Suppressor macrophage treated with lipopolysaccharide for 1 hour (primary cell): ENCODE measurements at regions not wholly inside any gene's neighbourhood (a gene's known extent, or its start where the extent isn't known, plus 50 kb on each side); places are given as distances from the start of the nearest gene placed in this dataset.

Experiments used
- DNase-seq, 3 donors: peaks; one replicate each; pipeline ENCODE4 v3.0.0-alpha.2; 2020 to 2022

DNA sequence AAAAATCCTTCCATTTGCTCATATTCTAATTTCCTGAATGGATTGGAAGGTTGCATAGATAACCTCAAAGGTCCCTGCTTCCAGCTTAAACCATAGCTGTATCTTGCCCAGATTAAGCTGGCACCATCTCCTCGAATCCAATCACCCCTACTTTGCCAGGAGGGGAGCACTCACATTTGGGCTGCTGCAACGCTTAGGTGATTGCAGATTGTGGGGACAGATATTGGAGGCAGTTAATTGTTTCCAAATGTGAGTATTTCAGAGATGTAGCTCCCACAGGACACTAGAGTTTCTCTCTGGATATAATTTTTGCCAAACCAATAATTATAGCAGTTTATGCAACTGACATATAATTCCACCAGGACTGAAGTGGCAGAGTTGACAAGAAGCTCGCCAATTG lies 53.5 kb upstream of the ACSL1 start:
- no peak for DNase-seq

DNA sequence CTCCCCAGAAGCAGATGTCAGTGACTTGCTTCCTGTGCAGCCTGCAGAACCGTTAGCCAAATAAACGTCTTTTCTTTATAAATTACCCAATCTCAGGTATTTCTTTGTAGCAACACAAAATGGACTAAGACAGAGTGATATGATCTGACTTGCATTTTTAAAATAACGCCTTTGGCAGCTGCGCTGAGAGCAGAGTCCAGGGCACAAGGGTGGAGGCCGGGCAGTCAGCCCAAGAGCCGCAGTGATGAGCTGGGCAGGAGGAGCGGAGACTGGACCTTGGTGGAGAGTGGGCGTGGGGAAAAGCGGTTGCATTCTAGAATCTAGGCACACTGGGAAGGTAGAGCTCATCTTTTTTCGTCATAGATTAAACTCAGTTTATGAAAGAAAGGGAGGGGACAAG lies 56.5 kb upstream of the ACSL1 start:
- DNase-seq, result no peak

DNA sequence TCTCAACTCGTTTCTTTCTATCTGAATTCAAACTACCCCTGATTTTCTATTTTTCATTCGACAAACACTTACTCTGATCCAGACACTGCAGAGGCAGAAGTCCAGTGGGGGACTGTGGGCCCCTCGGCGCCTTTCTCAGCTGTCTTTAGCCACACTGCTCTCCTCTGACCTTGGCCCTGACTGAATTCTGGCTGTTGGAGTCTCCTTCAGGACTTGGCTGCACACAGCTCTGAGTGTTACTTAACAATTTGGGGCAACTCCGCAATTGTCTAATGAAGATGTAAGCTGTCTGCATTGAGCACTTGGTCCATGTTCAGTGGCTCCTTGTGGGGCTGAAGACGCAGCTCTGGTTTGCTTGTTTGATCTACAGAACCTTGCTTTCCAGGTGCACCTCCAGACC lies 57.3 kb upstream of the ACSL1 start:
- no peak for DNase-seq

DNA sequence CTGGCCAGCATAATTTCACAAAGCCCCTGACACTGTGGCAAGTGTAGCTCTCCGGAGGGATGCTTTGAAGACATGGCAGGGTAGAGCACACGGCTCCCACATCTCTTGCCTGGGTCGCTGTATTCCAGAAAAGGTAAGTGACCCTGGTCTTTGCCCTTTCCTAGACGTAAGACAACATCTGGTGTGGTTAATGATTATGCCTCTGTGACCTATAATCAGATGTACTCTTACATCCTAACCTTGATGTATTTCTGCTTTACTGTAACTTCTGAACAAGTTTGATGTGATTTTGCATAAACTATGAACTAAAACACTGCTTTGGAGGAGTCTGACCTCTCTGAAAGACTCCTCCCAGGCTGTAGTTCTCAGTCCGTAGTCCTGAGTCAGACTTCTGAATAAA lies 59.1 kb upstream of the ACSL1 start:
- DNase-seq, result no peak

DNA sequence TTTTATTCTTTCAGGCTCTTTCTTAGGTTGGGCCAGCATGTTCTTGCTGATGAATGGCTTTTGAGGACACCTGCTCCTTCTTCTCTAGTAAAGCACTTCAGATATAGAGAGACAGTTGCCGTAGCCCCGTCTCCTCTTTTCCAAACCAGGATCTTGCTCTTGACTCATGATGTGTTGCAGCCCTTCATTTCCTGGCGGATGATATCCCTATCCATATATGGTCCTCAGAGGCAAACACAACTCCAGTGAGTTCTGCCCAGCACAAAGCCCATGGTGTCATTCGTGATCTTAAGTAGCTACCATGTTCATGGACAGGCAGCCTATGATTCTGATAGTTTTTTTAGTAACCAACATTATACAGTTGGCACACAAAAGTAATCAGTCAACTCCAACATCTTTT lies 59.8 kb upstream of the ACSL1 start:
- DNase-seq, result no peak

DNA sequence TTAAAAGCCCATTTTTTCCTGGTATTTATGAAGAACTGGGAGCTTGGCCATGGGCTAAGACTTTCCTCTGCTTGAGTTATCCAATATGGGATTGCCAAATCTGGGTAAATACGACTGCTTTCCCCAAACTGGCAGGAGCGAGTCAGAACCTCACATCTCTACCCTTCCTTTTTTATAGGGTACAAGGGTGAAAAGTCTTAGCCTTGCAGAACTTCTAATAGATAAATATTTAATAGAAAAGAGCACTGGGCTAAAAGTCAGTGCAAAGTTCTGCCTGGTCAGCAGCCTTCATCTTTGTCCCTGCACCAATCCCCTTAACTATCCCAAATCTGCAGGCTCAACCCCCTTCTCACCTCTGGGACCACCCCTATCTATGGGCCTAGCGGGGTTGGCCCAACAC lies 61.6 kb upstream of the ACSL1 start:
- peak; percentile 76 to 86 (median 80) for DNase-seq

DNA sequence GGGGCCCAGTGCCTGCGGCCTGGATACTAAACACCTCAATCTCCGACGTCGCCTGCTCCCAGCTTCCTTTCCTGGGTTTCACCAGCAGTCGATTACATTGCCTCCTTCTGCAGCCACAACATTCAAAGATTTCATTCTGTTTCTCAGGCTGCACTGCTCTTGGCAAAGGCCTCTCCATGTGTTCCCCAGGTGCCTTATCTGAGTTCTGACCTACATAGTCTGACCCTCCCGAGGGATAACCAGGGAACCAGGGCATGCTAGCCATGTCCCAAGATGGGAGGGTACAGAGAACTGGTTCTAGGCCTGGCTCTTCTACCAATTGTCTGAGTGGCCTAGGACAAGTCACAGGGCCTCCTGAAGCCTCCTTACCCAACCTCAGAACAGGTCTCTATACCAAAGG lies 62.2 kb upstream of the ACSL1 start:
- no peak for DNase-seq

DNA sequence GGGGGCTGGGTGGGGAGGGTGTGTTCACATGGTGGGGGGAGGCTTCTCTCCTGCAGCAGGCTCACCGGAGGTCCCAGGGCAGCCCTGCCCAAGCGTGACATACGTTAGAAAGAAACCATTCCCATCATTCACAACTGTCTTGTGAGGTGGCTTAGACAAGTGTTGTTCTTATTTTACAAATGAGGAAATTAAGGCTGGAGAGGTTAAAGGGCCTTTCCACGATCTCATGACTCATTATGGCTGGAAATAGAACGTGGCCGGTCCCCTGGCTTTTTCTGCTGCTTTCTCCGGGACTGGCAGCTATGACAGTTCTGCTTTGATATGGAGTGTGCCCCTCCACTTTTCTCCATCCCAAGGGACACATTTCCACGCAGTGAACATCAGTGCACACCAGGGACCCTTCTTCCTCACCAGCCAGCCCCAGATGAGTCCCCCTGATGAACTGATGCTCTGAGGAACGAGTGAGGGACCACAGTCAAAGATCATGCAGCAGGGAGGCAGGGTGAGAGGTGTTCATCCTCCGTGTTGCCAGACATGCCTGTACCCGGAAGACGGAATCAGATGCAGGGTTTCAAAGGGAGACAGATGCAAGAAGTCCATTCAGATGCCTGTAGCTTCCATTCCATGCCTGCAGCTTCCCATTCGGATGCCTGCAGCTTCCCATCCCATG lies 64.0 kb upstream of the ACSL1 start:
- peak; percentile 89 to 97 (median 94) for DNase-seq

DNA sequence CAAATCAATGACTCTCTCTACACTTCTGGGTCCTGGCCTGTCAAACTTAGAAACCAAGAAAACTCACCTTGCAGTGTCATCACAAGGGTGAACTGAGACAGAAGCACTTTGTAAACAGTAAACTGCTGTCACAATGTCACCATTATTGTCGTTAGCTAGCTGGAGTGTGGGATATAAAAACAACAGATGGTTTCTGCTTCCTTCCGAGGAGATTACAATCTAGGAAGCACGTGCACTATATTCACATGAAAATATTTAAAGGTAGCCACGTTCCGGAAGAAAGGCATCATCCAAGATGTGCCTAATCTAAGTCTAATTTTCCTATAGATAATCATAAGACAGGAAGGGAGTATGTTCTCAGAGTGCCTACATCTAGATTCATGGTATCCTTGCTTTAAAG lies 64.7 kb upstream of the ACSL1 start:
- no peak for DNase-seq

DNA sequence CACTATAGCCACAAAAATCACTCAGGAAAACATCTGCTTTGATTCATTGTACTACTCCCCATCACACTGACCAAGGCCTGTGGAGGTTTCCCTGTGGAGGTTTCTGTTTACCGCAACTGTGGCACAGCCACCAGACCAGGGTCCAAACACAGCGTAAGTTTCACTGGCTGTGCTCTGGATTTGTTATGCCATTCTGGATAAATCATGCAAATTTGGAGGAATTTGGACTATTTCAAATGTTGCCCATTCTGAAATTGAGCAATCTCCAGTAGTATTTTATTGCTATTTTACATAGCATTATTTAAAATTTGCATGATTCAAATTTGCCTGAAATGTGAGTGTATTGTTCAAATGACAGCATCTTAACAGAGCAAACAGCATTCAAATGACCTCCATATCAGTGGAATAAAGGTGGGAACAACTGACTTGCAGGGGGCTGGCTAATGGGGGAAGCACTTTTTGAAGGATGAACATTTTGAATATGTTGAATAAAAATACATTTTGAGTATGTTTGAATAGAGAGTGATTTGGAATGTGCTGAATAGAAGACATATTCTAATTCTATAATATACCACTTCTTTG lies 66.1 kb upstream of the ACSL1 start:
- DNase-seq, result peak; percentile 49 to 85 (median 54)

DNA sequence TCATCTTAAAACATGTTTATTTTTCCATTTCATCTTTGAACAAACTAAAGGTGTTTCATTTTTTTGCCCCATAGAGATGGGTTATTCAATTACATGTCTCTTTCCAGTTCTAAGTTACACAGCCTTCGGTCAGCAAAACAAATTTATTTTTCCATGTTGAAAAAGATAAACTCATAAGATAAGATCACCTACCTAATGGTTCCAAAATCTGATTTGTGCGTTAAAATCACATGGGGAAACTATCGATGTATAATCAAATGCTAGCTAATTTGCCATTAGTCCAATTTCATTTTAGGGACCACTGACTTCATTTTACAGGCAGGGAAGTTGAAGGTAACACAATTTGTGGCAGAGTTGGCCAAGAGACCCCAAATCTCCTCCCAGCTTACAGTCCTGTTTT lies 67.2 kb upstream of the ACSL1 start:
- DNase-seq, result no peak

DNA sequence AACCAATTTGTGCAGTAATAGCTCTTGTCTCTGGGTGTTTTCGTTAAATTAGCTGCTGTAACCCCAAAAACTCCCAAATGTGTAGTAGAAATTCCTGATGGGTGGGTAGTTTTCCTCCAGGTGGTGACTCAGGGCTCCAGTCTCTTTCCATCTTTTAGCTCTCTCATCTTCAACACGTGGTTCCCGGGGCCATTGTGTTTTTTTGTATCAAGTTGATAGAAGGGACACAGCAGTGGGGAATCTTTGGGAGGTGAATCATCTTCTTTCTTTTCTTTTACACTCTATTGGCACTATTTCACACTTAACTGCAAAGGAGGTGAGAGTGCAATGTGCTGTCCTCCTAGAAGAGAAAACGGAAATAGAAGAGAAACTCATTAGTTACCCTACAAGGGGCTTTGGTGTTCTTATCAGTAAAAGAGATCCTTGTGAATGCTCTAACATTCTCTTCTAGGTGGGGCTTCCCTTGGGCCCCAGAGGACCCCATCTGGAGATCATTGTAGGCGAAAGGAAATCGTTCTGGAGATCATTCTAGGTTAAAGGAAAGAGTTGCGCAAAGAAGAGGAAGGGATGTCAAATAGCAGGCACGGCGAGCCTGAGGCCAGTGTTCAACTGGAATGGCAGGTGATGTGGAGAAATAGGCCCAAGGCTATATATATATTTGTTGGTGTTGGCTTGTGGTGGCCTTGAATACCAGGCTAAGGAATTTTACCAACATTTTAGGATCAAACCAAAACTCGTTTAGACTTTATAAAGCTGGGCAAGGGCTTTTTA lies 68.2 kb upstream of the ACSL1 start:
- DNase-seq, result peak; percentile 85 to 96 (median 89)

DNA sequence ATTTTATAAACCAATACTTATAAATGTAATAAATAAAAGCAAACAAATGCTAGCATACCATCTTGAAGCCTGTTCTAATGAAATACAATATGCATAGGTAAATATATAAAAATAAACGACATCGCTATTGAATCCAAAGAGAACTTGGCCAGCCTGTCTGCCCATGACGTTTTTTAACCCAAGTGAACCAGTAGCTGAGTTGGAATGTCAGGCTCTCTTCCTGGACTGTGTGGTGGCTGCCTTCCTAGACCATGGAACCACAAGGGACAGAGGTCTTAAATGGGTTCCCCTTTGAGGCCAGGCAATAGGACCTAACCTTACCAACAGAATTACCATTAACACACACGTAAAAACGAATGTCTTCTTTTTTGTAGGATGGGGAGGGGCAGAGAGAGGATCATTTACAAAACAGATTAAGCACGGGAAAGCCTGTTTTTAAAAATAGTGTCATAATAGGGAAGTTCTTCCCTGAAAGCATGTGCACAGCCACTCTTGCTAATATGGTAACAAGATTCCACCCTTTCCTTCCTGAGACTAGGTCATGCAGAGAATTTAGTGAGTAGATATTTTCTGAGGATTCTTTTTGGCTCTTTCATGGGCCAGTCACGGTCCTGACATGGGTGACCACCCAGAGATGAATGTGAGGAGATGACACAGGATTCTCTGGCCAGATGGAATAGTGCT lies 69.4 kb upstream of the ACSL1 start:
- peak; percentile 80 to 96 (median 90) for DNase-seq

DNA sequence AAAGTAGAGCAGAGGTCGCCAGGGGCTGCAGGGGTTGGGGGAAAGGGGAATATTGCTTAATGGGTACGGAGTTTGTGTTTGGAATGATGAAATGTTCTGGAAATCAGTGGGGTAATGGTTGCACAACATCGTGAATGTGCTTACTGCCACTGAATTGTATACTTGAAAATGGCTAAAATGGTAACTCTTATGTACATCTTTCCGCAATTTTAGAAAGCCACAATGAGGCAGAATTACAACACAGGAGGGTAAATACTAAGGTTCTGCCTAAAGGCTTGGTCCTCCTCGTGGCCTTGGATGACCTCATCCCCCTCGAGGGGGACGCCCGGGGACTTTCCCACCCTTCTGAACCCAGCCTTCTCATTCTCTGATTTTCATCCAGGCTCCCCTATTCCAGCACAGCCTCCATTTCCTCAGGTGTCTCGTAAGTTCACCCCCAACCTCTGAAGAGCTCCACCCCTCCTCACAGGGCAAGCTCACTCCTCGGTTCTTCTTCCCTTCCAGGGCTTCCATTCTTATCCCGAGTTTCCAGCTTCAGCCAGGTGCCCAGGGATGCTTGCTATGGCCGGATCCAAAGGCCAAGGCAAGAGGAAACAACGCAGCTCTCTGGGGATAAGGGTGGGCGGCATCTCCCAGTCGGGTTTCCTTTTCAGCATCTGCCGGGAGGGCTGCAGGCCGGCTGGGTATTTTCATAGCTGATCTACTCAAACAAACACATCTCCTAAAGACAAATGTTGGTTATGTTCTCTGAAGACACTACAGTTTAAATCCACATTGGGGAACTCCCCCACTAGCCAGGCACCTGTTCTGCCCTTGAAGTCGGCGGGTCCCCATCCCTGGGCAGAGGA lies 71.3 kb upstream of the ACSL1 start:
- peak; percentile 96 to 100 (median 99) for DNase-seq

DNA sequence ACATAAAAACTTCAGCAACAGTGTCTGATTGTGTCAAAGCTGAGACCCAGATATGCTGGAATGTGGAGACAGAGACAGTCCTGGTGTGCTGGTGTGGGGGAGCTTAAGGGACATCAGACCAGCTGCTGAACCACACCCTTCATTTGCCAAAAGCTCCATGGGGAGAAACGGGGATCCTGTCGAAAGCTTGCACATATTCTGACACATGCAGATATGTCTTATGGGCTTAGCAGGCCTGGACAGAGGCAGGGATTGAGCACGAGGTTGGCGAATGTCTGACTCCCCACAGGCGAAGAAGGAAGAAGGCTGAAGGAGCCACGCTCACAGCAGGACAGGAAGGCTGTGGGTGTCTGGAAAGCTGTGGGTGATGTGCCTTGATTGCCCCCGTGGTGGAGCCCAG lies 72.1 kb upstream of the ACSL1 start:
- peak; percentile 68 to 73 (median 73) for DNase-seq

DNA sequence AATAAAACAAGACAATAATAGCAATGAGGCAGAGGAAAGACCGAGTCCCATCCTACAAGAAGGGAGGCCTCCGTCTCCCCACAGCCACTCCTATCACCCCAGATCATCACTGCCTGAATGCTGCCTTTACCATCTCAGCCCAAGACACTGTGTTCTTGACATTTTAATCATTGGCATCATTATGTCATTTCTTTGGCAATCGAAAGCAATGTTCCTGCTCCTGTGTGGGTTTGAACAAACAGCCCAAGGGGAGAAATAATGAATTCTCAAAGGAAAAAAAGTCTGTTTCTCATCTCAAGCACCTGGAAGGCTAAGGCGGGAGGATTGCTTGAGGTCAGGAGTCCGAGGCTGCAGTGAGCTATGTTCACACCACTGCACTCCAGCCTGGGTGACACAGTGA lies 73.0 kb upstream of the ACSL1 start:
- DNase-seq, result peak in 2 of 3 donors; percentile 47 to 55

DNA sequence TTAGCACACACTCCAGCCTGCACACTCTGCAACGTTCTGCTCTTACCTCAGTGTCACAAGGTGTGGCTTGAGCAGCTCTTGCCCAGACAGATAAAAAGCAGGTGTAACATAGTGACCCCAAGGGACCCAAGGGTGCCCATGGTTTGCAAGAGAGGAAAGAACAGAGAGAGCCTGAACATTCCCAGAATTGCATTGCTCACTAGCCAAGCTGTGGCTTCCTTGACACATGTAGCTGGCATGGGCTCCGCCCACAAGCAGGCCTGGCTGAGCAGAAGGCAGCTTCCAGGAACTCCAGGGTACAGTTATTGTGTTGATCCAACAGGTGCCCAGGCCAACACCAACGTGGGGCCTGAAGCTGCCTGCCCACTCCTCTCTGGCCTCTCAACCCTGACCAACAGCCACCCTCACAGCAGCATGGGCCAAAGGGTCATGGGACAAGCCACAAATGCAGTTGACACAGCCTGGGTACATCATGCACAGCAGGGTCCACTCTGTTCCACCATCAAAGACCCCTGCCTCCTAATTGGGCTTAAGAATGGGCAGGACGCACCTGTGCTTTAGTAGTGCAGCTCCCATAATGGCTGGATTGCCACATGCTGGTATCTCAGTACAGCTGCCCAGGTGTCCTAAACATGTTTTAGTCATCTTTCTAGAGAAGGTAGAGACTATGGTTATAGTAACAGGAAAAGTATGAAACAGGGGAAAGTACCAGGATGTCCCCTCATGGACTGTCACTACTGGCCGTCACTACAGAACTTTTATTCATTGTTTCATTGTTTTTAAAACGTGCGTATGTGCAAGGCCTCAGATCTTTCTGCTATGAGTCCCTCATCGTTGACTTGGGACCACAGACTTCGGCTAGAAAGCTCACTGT lies 73.7 kb upstream of the ACSL1 start:
- peak; percentile 82 to 88 (median 86) for DNase-seq

DNA sequence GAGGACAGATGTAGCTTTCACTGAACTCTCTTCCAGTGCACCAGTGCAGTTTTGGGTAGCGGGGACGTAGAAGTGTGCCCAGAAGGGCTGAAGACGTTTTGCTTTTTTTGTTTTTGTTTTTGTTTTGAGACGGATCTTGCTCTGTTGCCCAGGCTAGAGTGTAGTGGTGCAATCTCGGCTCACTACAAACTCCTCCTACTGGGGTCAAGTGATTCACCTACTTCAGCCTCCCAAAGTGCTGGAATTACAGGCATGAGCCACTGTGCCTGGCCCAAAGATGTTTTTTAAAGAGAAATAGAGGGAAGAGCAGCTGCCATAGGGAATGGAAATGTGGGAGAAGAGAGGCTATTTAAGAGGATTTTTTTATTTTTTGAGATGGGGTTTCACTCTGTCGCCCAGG lies 74.4 kb upstream of the ACSL1 start:
- DNase-seq, result peak in 1 of 3 donors; percentile 31

DNA sequence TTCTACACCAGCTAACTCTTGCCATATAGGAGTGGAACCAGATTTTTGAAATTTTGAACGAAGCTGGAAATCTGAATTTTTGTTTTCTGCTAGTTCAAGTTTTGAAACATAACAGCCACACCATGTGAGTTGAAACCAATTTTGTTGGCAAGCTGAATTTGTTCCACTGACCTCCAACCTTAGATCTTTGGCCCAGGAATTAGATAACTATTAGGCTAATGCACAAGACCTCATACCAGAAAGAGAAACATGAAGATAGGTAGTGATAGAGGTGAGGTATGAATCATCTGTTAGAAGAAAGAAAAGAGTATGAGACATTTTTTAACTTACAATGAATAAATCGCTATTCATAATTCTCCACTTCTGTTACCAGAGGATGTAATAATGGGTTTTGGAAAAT lies 76.8 kb upstream of the ACSL1 start:
- DNase-seq, result no peak

DNA sequence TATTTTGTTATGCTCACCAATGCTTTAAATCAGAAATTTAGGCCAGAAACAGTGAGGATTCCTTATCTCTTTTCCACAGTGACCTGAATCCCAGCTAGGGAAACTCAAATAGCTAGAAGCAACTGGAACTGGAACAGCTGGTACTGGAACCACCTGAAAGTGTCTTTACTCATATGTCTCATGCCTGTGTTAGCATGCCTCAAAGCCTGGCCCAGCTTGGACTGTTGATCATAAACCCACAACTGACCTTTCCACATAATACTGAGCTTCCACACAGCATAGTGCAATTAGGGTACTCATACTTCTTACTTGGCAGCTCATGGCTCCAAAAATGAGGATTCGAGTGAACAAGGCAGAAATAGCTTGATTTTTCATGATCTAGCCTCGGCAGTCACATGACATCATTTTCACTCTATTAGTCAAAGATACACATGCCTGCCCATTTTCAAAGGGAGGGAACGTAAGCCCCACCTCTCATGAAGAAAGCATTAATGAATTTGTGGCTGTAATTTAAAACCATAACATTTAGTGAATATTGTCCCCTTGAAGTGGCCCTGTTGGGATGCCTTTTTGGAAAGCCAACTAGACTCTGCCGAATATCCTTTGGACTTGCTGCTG lies 80.8 kb upstream of the ACSL1 start:
- DNase-seq, result no peak

DNA sequence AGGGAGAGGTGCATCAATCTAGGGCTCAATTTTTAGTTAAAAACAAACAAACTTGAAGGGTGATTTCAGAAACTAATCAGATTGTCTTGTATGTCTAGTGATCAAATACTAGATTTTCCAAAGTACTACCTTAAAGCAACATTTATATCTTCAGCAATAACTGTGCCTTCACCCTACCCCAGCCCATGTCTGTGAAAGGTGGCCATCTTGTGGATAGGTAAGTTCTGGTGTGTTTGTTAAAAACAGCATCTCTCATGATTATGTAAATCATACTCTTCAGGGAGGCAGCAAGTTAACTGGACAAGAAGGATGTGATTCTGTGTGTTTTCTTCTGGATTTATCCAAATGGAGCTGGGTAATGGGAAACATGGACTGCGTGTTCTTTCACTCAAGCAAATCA lies 81.4 kb upstream of the ACSL1 start:
- DNase-seq, result no peak
